PC-3 (cell line): ENCODE measurements at regions not wholly inside any gene's neighbourhood (a gene's known extent, or its start where the extent isn't known, plus 50 kb on each side); places are given as distances from the start of the nearest gene placed in this dataset.
"Not testable (repeated sequence)": the region's sequence is repeated elsewhere in the genome, so short reads cannot be mapped to it uniquely, and the experiment has no call there.

Source experiments
- ATAC-seq: fragments of 200-7000 bp; cut with Tn5 transposase; 2 replicates; pipeline ENCODE4 v1.9.1; 2020; ENCODE audit warnings: mild to moderate bottlenecking, moderate library complexity
- BruUV-seq: library from RNA; stranded (reverse); fragments of 400-500 nt; replicated peaks from 2 replicates; lab custom pipeline; 2021; lab: Mats Ljungman, UMichigan
- CTCF ChIA-PET: fragments of 300-600 bp; sonication (Branson Sonifier 250); formaldehyde crosslinking; loops from one replicate; lab custom pipeline; 2022; ENCODE audit warnings: antibody characterized with exemption; lab: Charles Lee
- POLR2A ChIA-PET: fragments of 300-600 bp; sonication (Branson Sonifier 250); formaldehyde crosslinking; loops from one replicate; lab custom pipeline; 2022; ENCODE audit warnings: antibody characterized with exemption; ENCODE audit not compliant: unreplicated experiment; lab: Charles Lee
- DNase-seq: peaks from one replicate; pipeline ENCODE4 v3.0.0-alpha.2; 2015
- H2AFZ ChIP-seq: fragments of 300-600 bp; sonication (generic); 2 replicates; pipeline ENCODE4 v1.6.0; 2016; ENCODE audit warnings: antibody characterized with exemption, low read length
- H3F3A ChIP-seq: fragments of 300-600 bp; sonication (generic); one replicate; pipeline ENCODE4 v1.6.0; 2017; ENCODE audit warnings: antibody characterized with exemption, low read length, control low read depth, mild to moderate bottlenecking; ENCODE audit not compliant: unreplicated experiment
- H3K27ac ChIP-seq: fragments of 300-600 bp; sonication (generic); 2 replicates; pipeline ENCODE4 v1.5.1; 2016; ENCODE audit warnings: mild to moderate bottlenecking, low read length
- H3K27me3 ChIP-seq: fragments of 300-600 bp; sonication (generic); 2 replicates; pipeline ENCODE4 v1.6.1; 2016; ENCODE audit warnings: low read length, mixed read lengths
- H3K36me3 ChIP-seq: fragments of 300-600 bp; sonication (generic); 2 replicates; pipeline ENCODE4 v1.6.1; 2016; ENCODE audit warnings: low read depth, mixed run types, low read length, mixed read lengths
- H3K4me1 ChIP-seq: fragments of 300-600 bp; sonication (generic); 2 replicates; pipeline ENCODE4 v1.5.1; 2016; ENCODE audit warnings: low read length; ENCODE audit not compliant: insufficient read depth
- H3K4me2 ChIP-seq: fragments of 300-600 bp; sonication (generic); 2 replicates; pipeline ENCODE4 v1.6.0; 2016; ENCODE audit warnings: low read length
- H3K4me3 ChIP-seq: fragments of 300-600 bp; sonication (generic); 2 replicates; pipeline ENCODE4 v1.5.1; 2016; ENCODE audit warnings: mild to moderate bottlenecking, low read length, mixed read lengths
- H3K79me2 ChIP-seq: fragments of 300-600 bp; sonication (generic); 2 replicates; pipeline ENCODE4 v1.6.1; 2017; ENCODE audit warnings: low read length, mixed read lengths
- H3K9ac ChIP-seq: fragments of 300-600 bp; sonication (generic); 2 replicates; pipeline ENCODE4 v1.6.0; 2016; ENCODE audit warnings: mild to moderate bottlenecking, low read length
- H3K9me2 ChIP-seq: fragments of 300-600 bp; sonication (generic); replicated peaks from 2 replicates; pipeline ENCODE4 v1.6.1; 2016; ENCODE audit warnings: mixed run types, low read length, mixed read lengths
- H3K9me3 ChIP-seq: fragments of 300-600 bp; sonication (generic); 2 replicates; pipeline ENCODE4 v1.6.1; 2016; ENCODE audit warnings: low read length, mixed read lengths
- H4K20me1 ChIP-seq: fragments of 300-600 bp; sonication (generic); 2 replicates; pipeline ENCODE4 v1.6.1; 2016; ENCODE audit warnings: low read length, mixed read lengths
- EZH2 ChIP-seq: fragments of 300-600 bp; sonication (generic); IDR thresholded peaks from one replicate; pipeline ENCODE4 v1.6.1; 2017; ENCODE audit warnings: antibody characterized with exemption, mild to moderate bottlenecking, low read length; ENCODE audit not compliant: unreplicated experiment
- intact Hi-C: fragments of 100-400 bp; cut with micrococcal nuclease; formaldehyde crosslinking; loops from 2 replicates; pipeline ENCODE4 v1.9.0; 2023
- TF ChIP-seq, protein P1 (sequence below): fragments of 300-600 bp; sonication (generic); conservative IDR thresholded peaks from 2 replicates; pipeline ENCODE4 v1.5.1; 2017; ENCODE audit warnings: antibody characterized with exemption, low read depth, mild to moderate bottlenecking, low read length

DNA sequence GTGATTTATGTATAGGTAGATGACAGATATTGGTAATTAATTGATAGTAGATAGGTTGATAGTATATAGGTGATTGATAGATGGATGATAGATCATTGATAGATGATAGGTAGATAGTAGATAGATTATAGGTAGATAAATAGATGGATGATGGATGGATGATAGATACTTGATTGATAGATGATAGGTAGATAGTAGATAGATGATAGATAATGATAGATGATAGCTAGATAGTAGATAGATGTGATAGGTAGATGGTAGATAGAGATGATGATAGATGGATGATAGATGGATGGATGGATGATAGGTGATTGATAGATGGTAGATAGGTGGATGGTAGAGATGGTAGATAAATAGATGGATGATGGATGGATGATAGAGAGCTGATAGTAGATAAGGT is 62.0 kb upstream of the SAMD11 start:
- no peaks in the 10 kb centered on the region for H3F3A ChIP-seq
- no peaks in the 10 kb centered on the region for H3K79me2 ChIP-seq
- no peaks in the 10 kb centered on the region for H3K4me1 ChIP-seq
- no peak for TF ChIP-seq EZH2
- POLR2A ChIA-PET, result no interaction called here
- no peak overlapping the region for H3K27ac ChIP-seq
- no peaks in the 10 kb centered on the region for H3K36me3 ChIP-seq
- H3K9ac ChIP-seq, result no peak overlapping the region
- BruUV-seq, result no TSS peak
- intact Hi-C loops, result no loop called here
- no peak overlapping the region for H3K4me2 ChIP-seq
- H3K9me3 ChIP-seq, result no peaks in the 10 kb centered on the region
- no peak overlapping the region for H2AFZ ChIP-seq
- DNase-seq (no peak), ATAC-seq (no peak)
- H3K9me2 ChIP-seq, result no peaks in the 10 kb centered on the region
- H3K27me3 ChIP-seq, result no peaks in the 10 kb centered on the region; the same call in 1 of the 2 replicates
- H3K4me3 ChIP-seq, result no peak overlapping the region
- CTCF ChIA-PET, result no interaction called here
- H4K20me1 ChIP-seq, result no peaks in the 10 kb centered on the region

DNA sequence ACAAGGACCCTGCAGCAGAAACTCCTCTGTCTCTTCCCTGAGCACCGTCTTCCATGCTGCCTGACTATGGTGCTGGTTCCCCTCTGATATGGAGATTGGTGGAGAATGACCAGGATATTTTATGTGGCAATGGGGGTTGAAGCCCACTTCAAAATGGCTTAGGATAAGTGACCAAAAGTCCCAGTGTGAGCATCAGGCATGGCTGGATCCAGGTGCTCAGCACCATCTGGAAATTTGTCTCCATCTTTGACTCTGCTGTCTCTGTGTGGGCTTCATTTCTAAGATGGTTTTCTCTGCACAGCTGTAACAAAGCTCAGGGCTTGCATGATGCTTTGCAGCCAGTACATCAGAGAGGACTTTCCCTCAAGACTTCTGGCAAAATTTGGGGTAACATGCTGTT is 61.1 kb upstream of the SAMD11 start:
- not testable (repeated sequence) for BruUV-seq, DNase-seq

DNA sequence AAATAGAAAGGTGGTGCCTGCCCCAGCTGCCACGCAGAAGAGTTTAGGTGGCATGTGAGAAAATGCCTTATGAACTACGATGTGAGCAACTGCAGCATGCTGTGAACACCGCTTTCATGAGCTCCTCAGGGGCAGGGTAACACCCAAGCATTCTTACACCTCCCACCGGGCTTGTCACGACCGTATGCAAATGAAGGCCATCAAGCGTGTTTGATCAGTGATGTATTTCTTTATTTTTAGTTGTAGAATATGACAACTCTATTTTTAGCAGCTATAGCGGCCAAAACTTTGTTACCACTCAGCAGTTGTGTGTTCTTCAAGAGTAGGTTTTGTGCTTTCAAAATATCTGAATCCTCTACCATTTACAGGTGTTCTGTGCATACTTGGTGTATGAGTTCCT is 58.1 kb upstream of the SAMD11 start:
- H3K4me1 ChIP-seq, H3K9me2 ChIP-seq, CTCF ChIA-PET, H3K27me3 ChIP-seq, H3K4me3 ChIP-seq, H3K9me3 ChIP-seq, H4K20me1 ChIP-seq, DNase-seq, H3F3A ChIP-seq, ATAC-seq, H2AFZ ChIP-seq, H3K79me2 ChIP-seq, H3K9ac ChIP-seq, BruUV-seq, H3K27ac ChIP-seq, POLR2A ChIA-PET, H3K4me2 ChIP-seq, intact Hi-C loops, H3K36me3 ChIP-seq: not testable (repeated sequence)

More for the DNA sequence above, 61.1 kb upstream of the SAMD11 start:
- H3K4me2 ChIP-seq, POLR2A ChIA-PET, H2AFZ ChIP-seq, H3K36me3 ChIP-seq, H3K4me3 ChIP-seq, intact Hi-C loops, H3K9me2 ChIP-seq, H3K9ac ChIP-seq, H3K27ac ChIP-seq, H3K27me3 ChIP-seq, H3K4me1 ChIP-seq, ATAC-seq, H3K9me3 ChIP-seq, H3K79me2 ChIP-seq, CTCF ChIA-PET, H3F3A ChIP-seq, H4K20me1 ChIP-seq: not testable (repeated sequence)

DNA sequence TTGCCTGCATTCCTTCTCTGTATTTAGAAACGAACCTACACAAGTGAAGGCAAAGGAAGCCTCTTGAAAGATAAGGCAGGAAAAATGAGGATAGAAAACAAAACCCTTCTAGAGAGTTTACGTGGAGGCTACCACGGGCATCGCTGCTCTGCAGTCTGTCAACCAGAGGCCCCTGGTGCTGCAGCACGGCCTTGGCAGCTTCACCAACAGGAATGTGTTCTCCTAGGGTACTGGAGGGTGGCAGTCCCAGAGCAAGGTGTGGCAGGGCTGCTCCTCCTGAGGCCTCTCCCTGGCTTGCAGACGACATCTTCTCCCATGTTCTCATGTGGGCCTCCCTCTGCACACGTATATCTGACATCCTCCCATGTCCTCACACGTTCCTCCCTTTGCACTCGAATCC is 57.6 kb upstream of the SAMD11 start:
- H3K4me3 ChIP-seq, result no peak overlapping the region
- no peak overlapping the region for H3K4me2 ChIP-seq
- POLR2A ChIA-PET, result no interaction called here
- no peaks in the 10 kb centered on the region for H4K20me1 ChIP-seq
- no peaks in the 10 kb centered on the region for H3K36me3 ChIP-seq
- H3K9me2 ChIP-seq, result no peaks in the 10 kb centered on the region
- no peaks in the 10 kb centered on the region for H3K4me1 ChIP-seq
- no peaks in the 10 kb centered on the region for H3K79me2 ChIP-seq
- intact Hi-C loops, result no loop called here
- no peaks in the 10 kb centered on the region for H3K9me3 ChIP-seq
- H3K27ac ChIP-seq, result no peak overlapping the region
- no TSS peak for BruUV-seq
- no peaks in the 10 kb centered on the region; the same call in 1 of the 2 replicates for H3K27me3 ChIP-seq
- H2AFZ ChIP-seq, result no peak overlapping the region
- H3K9ac ChIP-seq, result no peak overlapping the region
- no peaks in the 10 kb centered on the region for H3F3A ChIP-seq
- DNase-seq (no peak), ATAC-seq (no peak)
- TF ChIP-seq, protein P1, sequence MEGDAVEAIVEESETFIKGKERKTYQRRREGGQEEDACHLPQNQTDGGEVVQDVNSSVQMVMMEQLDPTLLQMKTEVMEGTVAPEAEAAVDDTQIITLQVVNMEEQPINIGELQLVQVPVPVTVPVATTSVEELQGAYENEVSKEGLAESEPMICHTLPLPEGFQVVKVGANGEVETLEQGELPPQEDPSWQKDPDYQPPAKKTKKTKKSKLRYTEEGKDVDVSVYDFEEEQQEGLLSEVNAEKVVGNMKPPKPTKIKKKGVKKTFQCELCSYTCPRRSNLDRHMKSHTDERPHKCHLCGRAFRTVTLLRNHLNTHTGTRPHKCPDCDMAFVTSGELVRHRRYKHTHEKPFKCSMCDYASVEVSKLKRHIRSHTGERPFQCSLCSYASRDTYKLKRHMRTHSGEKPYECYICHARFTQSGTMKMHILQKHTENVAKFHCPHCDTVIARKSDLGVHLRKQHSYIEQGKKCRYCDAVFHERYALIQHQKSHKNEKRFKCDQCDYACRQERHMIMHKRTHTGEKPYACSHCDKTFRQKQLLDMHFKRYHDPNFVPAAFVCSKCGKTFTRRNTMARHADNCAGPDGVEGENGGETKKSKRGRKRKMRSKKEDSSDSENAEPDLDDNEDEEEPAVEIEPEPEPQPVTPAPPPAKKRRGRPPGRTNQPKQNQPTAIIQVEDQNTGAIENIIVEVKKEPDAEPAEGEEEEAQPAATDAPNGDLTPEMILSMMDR, result no peak
- CTCF ChIA-PET, result no interaction called here

DNA sequence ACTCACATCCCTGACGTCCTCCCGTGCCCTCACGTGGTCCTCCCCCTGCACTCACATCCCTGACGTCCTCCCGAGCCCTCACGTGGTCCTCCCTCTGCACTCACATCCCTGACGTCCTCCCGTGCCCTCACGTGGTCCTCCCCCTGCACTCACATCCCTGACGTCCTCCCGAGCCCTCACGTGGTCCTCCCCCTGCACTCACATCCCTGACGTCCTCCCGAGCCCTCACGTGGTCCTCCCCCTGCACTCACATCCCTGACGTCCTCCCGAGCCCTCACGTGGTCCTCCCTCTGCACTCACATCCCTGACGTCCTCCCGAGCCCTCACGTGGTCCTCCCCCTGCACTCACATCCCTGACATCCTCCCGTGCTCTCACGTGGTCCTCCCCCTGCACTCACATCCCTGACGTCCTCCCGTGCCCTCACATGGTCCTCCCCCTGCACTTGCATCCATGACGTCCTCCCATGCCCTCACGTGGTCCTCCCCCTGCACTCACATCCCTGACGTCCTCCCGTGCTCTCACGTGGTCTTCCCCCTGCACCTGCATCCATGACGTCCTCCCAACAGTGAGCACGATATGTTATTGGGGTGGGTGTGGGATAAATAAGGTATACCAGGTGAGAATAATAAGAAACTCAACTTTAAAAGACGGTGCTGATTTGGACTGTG is 57.0 kb upstream of the SAMD11 start:
- H3K79me2 ChIP-seq, H3F3A ChIP-seq, H3K27ac ChIP-seq, H3K27me3 ChIP-seq, H2AFZ ChIP-seq, H3K4me3 ChIP-seq, POLR2A ChIA-PET, DNase-seq, H3K36me3 ChIP-seq, CTCF ChIA-PET, ATAC-seq, H4K20me1 ChIP-seq, H3K9me3 ChIP-seq, H3K9me2 ChIP-seq, H3K4me2 ChIP-seq, H3K4me1 ChIP-seq, BruUV-seq, intact Hi-C loops, H3K9ac ChIP-seq: not testable (repeated sequence)

DNA sequence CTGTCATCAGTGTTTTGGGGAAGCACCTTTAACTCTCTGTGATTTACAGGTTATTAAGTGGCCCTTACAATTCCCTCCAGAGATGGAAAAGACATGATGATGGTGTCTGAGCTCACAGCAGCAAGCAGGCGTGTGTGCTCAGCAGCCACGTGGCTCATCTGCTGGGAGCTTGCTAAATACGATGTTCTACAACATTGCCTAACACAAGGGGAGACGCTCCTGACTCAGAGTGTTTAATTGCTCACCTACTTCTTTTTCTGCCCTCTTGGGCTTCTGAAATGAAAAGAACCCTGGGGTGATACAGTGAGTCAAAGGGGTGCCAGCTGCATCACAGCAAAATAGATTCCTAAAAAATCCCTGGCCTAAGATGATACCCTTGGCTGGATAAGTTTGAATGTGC is 56.2 kb upstream of the SAMD11 start:
- not testable (repeated sequence) for BruUV-seq, DNase-seq

More for the DNA sequence above, 56.2 kb upstream of the SAMD11 start:
- ATAC-seq, H3K4me2 ChIP-seq, H3F3A ChIP-seq, POLR2A ChIA-PET, H3K9me3 ChIP-seq, H3K27me3 ChIP-seq, H2AFZ ChIP-seq, H3K4me3 ChIP-seq, CTCF ChIA-PET, H3K27ac ChIP-seq, H3K36me3 ChIP-seq, H3K9me2 ChIP-seq, H3K79me2 ChIP-seq, H3K4me1 ChIP-seq, H4K20me1 ChIP-seq, H3K9ac ChIP-seq, intact Hi-C loops: not testable (repeated sequence)
